Liver (tissue), 8 donors: ENCODE measurements at regions not wholly inside any gene's neighbourhood (a gene's known extent, or its start where the extent isn't known, plus 50 kb on each side); places are given as distances from the start of the nearest gene placed in this dataset.

Experiments used
- DNase-seq: peaks from one replicate; pipeline ENCODE4 v3.0.0-alpha.2; 2017; ENCODE audit warnings: low spot score
- H3K27ac ChIP-seq, 2 donors: one replicate each; pipeline ENCODE4 v1.7.0; 2013; ENCODE audit warnings: inconsistent platforms in 2 of 2, low read length in 2 of 2, control low read depth in 1 of 2, low read depth in 1 of 2, mild to moderate bottlenecking in 1 of 2
- H3K27me3 ChIP-seq, 4 donors: one replicate each; pipeline versions ENCODE4 v1.6.1 to v1.7.0; 2013; ENCODE audit warnings: low read length in 3 of 4, inconsistent platforms in 1 of 4, mild to moderate bottlenecking in 1 of 4, moderate library complexity in 1 of 4; ENCODE audit not compliant: control insufficient read depth in 4 of 4, insufficient read depth in 4 of 4
- H3K36me3 ChIP-seq, 4 donors: one replicate each; pipeline versions ENCODE4 v1.6.1 to v1.7.0; 2013; ENCODE audit warnings: low read length in 3 of 4, mild to moderate bottlenecking in 3 of 4, low read depth in 1 of 4, moderate library complexity in 1 of 4; ENCODE audit not compliant: control insufficient read depth in 4 of 4, insufficient read depth in 3 of 4
- H3K4me1 ChIP-seq, 4 donors: one replicate each; pipeline versions ENCODE4 v1.6.1 to v1.7.0; 2013; ENCODE audit warnings: low read length in 3 of 4, mild to moderate bottlenecking in 3 of 4, moderate library complexity in 1 of 4; ENCODE audit not compliant: control insufficient read depth in 4 of 4, insufficient read depth in 4 of 4
- H3K4me3 ChIP-seq, 3 donors: one replicate each; pipeline versions ENCODE4 v1.6.1 to v1.7.0; 2013; ENCODE audit warnings: low read length in 3 of 3, control low read depth in 1 of 3, low read depth in 1 of 3, mild to moderate bottlenecking in 1 of 3
- H3K9ac ChIP-seq, 2 donors: one replicate each; pipeline ENCODE4 v1.7.0; 2013; ENCODE audit warnings: low read length in 2 of 2, mild to moderate bottlenecking in 2 of 2, moderate library complexity in 2 of 2, control low read depth in 1 of 2, low read depth in 1 of 2
- H3K9me3 ChIP-seq, 4 donors: one replicate each; pipeline versions ENCODE4 v1.6.1 to v1.7.0; 2013; ENCODE audit warnings: low read length in 3 of 4; ENCODE audit not compliant: control insufficient read depth in 4 of 4
- EGR1 ChIP-seq, 2 donors: IDR thresholded peaks; 2 replicates each; pipeline ENCODE4 v1.6.1; 2016 to 2018; ENCODE audit warnings: antibody characterized with exemption in 2 of 2, low read depth in 2 of 2
- FOXA1 ChIP-seq: IDR thresholded peaks from 2 replicates; pipeline ENCODE4 v1.6.1; 2016; ENCODE audit warnings: antibody characterized with exemption
- FOXA2 ChIP-seq: IDR thresholded peaks from 2 replicates; pipeline ENCODE4 v1.6.1; 2016; ENCODE audit warnings: antibody characterized with exemption
- GABPA ChIP-seq, 2 donors: IDR thresholded peaks in 1 of 2; conservative IDR thresholded peaks in 1 of 2; 2 replicates each; pipeline ENCODE4 v1.6.1; 2016; ENCODE audit warnings: antibody characterized with exemption in 2 of 2, mild to moderate bottlenecking in 1 of 2, moderate library complexity in 1 of 2
- HNF4A ChIP-seq, 2 donors: conservative IDR thresholded peaks; 2 replicates each; pipeline ENCODE4 v1.6.1; 2016; ENCODE audit warnings: antibody characterized with exemption in 2 of 2, mild to moderate bottlenecking in 2 of 2
- HNF4G ChIP-seq: IDR thresholded peaks from 2 replicates; pipeline ENCODE4 v1.6.1; 2016; ENCODE audit warnings: antibody characterized with exemption
- JUND ChIP-seq, 2 donors: IDR thresholded peaks; 2 replicates each; pipeline ENCODE4 v1.6.1; 2016; ENCODE audit warnings: antibody characterized with exemption in 2 of 2
- NR2F2 ChIP-seq: IDR thresholded peaks from 2 replicates; pipeline ENCODE4 v1.6.1; 2016; ENCODE audit warnings: antibody characterized with exemption
- RAD21 ChIP-seq, 2 donors: IDR thresholded peaks; 2 replicates each; pipeline ENCODE4 v1.6.1; 2016; ENCODE audit warnings: antibody characterized with exemption in 2 of 2, mild to moderate bottlenecking in 2 of 2
- SP1 ChIP-seq: IDR thresholded peaks from 2 replicates; pipeline ENCODE4 v1.6.1; 2018; ENCODE audit warnings: antibody characterized with exemption, mild to moderate bottlenecking
- TAF1 ChIP-seq: conservative IDR thresholded peaks from 2 replicates; pipeline ENCODE4 v1.6.1; 2016; ENCODE audit warnings: antibody characterized with exemption, mild to moderate bottlenecking
- YY1 ChIP-seq: IDR thresholded peaks from 2 replicates; pipeline ENCODE4 v1.6.1; 2016; ENCODE audit warnings: antibody characterized with exemption, mild to moderate bottlenecking
- WGBS: extraction: QIAGEN DNeasy Blood & Tissue Kit; methylation state at CpG from one replicate; pipeline ENCODE4 v1.1.7; 2013; 5-methylcytosine and 5-hydroxymethylcytosine counted together
- TF ChIP-seq, protein P1 (sequence below): IDR thresholded peaks from 2 replicates; pipeline ENCODE4 v1.6.1; 2016; ENCODE audit warnings: antibody characterized with exemption
- TF ChIP-seq, protein P2 (sequence below): fragments of 150-350 bp; IDR thresholded peaks from 2 replicates; pipeline ENCODE4 v1.5.1; 2017; ENCODE audit warnings: improper control_type of control experiment, low read depth, low read length; ENCODE audit not compliant: missing input control
- TF ChIP-seq, protein P3 (sequence below): IDR thresholded peaks from 2 replicates; pipeline ENCODE4 v1.6.1; 2016; ENCODE audit warnings: antibody characterized with exemption
- TF ChIP-seq, protein P4 (sequence below): IDR thresholded peaks from 2 replicates; pipeline ENCODE4 v1.6.1; 2016; ENCODE audit warnings: antibody characterized with exemption, mild to moderate bottlenecking
- TF ChIP-seq, protein P5 (sequence below): IDR thresholded peaks from 2 replicates; pipeline ENCODE4 v1.6.1; 2016; ENCODE audit warnings: antibody characterized with exemption
- donor health status: healthy.
- donor health status: healthy.
- donor health status: healthy.
- donor health status: healthy.
- donor health status: healthy.

DNA sequence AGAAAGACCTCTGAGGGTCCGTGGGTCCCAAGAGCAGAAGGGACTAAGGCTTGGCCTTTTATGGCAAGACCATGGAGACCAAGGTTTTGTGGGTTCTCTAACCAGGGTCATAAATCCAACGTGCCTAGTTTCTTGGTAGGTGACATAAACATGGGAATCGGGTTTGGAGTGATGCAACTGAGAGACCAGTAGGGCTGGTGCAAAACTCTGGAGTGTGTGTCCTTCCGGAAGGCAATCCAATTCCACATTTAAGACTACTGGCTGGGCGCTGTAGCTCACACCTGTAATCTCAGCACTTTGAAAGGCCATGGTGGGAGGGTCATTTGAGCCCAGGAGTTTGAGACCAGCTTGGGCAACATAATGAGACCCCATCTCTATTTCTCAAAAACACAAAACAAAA lies 116.5 kb upstream of the ARG1 start:
- WGBS = 73% methylated on average over 5 of the region's 5 CpGs

DNA sequence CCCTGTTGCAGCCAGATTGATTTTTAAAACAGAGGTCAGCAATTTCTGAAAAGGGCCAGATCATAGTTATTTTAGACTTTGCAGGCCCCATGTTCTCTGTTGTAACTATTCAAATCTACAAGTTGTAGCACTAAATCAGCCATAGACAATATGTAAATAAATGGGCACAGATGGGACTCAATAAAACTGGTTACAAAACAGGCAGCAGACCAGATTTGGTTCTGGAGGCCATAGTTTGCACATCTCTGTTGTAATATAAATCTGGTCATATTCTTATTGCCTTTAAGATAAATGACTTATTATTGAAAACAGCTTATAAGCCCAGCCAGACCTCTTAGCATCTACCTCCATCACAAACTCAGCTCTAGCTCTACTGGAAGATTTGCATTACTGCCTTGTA lies 114.0 kb upstream of the ARG1 start:
- TF ChIP-seq, protein P1, sequence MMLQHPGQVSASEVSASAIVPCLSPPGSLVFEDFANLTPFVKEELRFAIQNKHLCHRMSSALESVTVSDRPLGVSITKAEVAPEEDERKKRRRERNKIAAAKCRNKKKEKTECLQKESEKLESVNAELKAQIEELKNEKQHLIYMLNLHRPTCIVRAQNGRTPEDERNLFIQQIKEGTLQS = no peak
- TF ChIP-seq HNF4G = no peak
- TF ChIP-seq RAD21 (IDR thresholded peaks at IDR 0.05) = no peak
- no peak for TF ChIP-seq FOXA1
- TF ChIP-seq, protein P2, sequence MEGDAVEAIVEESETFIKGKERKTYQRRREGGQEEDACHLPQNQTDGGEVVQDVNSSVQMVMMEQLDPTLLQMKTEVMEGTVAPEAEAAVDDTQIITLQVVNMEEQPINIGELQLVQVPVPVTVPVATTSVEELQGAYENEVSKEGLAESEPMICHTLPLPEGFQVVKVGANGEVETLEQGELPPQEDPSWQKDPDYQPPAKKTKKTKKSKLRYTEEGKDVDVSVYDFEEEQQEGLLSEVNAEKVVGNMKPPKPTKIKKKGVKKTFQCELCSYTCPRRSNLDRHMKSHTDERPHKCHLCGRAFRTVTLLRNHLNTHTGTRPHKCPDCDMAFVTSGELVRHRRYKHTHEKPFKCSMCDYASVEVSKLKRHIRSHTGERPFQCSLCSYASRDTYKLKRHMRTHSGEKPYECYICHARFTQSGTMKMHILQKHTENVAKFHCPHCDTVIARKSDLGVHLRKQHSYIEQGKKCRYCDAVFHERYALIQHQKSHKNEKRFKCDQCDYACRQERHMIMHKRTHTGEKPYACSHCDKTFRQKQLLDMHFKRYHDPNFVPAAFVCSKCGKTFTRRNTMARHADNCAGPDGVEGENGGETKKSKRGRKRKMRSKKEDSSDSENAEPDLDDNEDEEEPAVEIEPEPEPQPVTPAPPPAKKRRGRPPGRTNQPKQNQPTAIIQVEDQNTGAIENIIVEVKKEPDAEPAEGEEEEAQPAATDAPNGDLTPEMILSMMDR = no peak
- TF ChIP-seq JUND (IDR thresholded peaks at IDR 0.05) = no peak
- TF ChIP-seq, protein P3, sequence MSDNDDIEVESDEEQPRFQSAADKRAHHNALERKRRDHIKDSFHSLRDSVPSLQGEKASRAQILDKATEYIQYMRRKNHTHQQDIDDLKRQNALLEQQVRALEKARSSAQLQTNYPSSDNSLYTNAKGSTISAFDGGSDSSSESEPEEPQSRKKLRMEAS = no peak
- TF ChIP-seq, protein P4, sequence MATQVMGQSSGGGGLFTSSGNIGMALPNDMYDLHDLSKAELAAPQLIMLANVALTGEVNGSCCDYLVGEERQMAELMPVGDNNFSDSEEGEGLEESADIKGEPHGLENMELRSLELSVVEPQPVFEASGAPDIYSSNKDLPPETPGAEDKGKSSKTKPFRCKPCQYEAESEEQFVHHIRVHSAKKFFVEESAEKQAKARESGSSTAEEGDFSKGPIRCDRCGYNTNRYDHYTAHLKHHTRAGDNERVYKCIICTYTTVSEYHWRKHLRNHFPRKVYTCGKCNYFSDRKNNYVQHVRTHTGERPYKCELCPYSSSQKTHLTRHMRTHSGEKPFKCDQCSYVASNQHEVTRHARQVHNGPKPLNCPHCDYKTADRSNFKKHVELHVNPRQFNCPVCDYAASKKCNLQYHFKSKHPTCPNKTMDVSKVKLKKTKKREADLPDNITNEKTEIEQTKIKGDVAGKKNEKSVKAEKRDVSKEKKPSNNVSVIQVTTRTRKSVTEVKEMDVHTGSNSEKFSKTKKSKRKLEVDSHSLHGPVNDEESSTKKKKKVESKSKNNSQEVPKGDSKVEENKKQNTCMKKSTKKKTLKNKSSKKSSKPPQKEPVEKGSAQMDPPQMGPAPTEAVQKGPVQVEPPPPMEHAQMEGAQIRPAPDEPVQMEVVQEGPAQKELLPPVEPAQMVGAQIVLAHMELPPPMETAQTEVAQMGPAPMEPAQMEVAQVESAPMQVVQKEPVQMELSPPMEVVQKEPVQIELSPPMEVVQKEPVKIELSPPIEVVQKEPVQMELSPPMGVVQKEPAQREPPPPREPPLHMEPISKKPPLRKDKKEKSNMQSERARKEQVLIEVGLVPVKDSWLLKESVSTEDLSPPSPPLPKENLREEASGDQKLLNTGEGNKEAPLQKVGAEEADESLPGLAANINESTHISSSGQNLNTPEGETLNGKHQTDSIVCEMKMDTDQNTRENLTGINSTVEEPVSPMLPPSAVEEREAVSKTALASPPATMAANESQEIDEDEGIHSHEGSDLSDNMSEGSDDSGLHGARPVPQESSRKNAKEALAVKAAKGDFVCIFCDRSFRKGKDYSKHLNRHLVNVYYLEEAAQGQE = no peak
- no peak for TF ChIP-seq SP1
- no peak for TF ChIP-seq EGR1 (IDR thresholded peaks at IDR 0.05; ENCODE audit: low read depth in 2 of 2)
- no peak for TF ChIP-seq YY1
- no peak for TF ChIP-seq NR2F2
- TF ChIP-seq, protein P5, sequence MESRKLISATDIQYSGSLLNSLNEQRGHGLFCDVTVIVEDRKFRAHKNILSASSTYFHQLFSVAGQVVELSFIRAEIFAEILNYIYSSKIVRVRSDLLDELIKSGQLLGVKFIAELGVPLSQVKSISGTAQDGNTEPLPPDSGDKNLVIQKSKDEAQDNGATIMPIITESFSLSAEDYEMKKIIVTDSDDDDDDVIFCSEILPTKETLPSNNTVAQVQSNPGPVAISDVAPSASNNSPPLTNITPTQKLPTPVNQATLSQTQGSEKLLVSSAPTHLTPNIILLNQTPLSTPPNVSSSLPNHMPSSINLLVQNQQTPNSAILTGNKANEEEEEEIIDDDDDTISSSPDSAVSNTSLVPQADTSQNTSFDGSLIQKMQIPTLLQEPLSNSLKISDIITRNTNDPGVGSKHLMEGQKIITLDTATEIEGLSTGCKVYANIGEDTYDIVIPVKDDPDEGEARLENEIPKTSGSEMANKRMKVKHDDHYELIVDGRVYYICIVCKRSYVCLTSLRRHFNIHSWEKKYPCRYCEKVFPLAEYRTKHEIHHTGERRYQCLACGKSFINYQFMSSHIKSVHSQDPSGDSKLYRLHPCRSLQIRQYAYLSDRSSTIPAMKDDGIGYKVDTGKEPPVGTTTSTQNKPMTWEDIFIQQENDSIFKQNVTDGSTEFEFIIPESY = no peak
- no peak for TF ChIP-seq GABPA (IDR thresholded peaks at IDR 0.05 in 1 of 2, conservative IDR thresholded peaks at IDR 0.05 in 1 of 2)
- no peak for TF ChIP-seq TAF1
- no peak for TF ChIP-seq FOXA2
- Histone ChIP-seq H3K27me3 (no peaks in the 10 kb centered on the region), H3K9me3 (no peaks in the 10 kb centered on the region), H3K36me3 (no peaks in the 10 kb centered on the region), H3K4me3 (no peak overlapping the region), H3K9ac (no peak overlapping the region), H3K27ac (no peak overlapping the region), H3K4me1 (no peaks in the 10 kb centered on the region)
- no peak for DNase-seq

More for the DNA sequence above, 116.5 kb upstream of the ARG1 start:
- H3K9ac ChIP-seq = no peak overlapping the region
- no peaks in the 10 kb centered on the region for H3K4me1 ChIP-seq
- H3K27me3 ChIP-seq = no peaks in the 10 kb centered on the region
- no peaks in the 10 kb centered on the region for H3K9me3 ChIP-seq
- H3K36me3 ChIP-seq = no peaks in the 10 kb centered on the region
- no peak overlapping the region for H3K27ac ChIP-seq
- TF ChIP-seq FOXA1 (no peak), EGR1 (IDR thresholded peaks at IDR 0.05; ENCODE audit: low read depth in 2 of 2) (no peak), HNF4G (no peak), RAD21 (IDR thresholded peaks at IDR 0.05) (no peak), HNF4A (conservative IDR thresholded peaks at IDR 0.05) (no peak), TAF1 (no peak), FOXA2 (no peak), JUND (IDR thresholded peaks at IDR 0.05) (no peak), GABPA (IDR thresholded peaks at IDR 0.05 in 1 of 2, conservative IDR thresholded peaks at IDR 0.05 in 1 of 2) (no peak)
- TF ChIP-seq, protein P3 = no peak
- TF ChIP-seq, protein P1 = no peak
- TF ChIP-seq, protein P2 = no peak
- no peak overlapping the region for H3K4me3 ChIP-seq
- DNase-seq = no peak
